B cell (primary cell): ENCODE measurements at regions not wholly inside any gene's neighbourhood (a gene's known extent, or its start where the extent isn't known, plus 50 kb on each side); places are given as distances from the start of the nearest gene placed in this dataset.

ENCODE experiments used
- ATAC-seq: fragments of 200-7000 bp; cut with Tn5 transposase; one replicate; pipeline ENCODE4 v1.10.0; 2021; ENCODE audit warnings: low read depth, mild to moderate bottlenecking, moderate number of reproducible peaks, moderate library complexity
- CTCF ChIA-PET: fragments of 350-600 bp; sonication (Branson Sonifier 250); formaldehyde crosslinking; loops from one replicate; lab custom pipeline; 2021; ENCODE audit warnings: antibody characterized with exemption, inconsistent platforms; lab: Charles Lee
- POLR2A ChIA-PET: fragments of 350-600 bp; sonication (Branson Sonifier 250); formaldehyde crosslinking; loops from one replicate; lab custom pipeline; 2021; ENCODE audit warnings: antibody characterized with exemption; lab: Charles Lee
- DNase-seq: peaks from one replicate; pipeline ENCODE4 v3.0.0; 2013
- H2AFZ ChIP-seq: 2 replicates; pipeline ENCODE4 v1.6.1; 2012; ENCODE audit warnings: mild to moderate bottlenecking, low read depth, low read length; ENCODE audit not compliant: insufficient read depth, poor library complexity, severe bottlenecking
- H3K27ac ChIP-seq, 2 donors: 1 replicate in 1 of 2; 2 replicates in 1 of 2; pipeline ENCODE4 v1.5.1; 2012 to 2013; ENCODE audit warnings: low read length in 2 of 2, mild to moderate bottlenecking in 2 of 2, moderate library complexity in 1 of 2
- H3K27me3 ChIP-seq, 4 experiments: fragments of 200-600 bp in 1 of 4; sonication (generic) in 1 of 4; replicated peaks in 1 of 4; 1 replicate in 2 of 4; 2 replicates in 2 of 4; pipeline versions ENCODE4 v1.6.1 to v1.7.0; 2013 to 2016; ENCODE audit warnings: low read length in 3 of 4, mild to moderate bottlenecking in 2 of 4, mixed read lengths in 1 of 4, moderate library complexity in 1 of 4; ENCODE audit not compliant: insufficient read depth in 4 of 4, control insufficient read depth in 3 of 4; ENCODE audit errors: control extremely low read depth in 1 of 4
- H3K36me3 ChIP-seq, 2 experiments: replicated peaks in 1 of 2; 1 replicate in 1 of 2; 2 replicates in 1 of 2; pipeline versions ENCODE4 v1.6.1 to v1.7.1; 2013; ENCODE audit warnings: low read length in 1 of 2; ENCODE audit not compliant: insufficient read depth in 2 of 2, control insufficient read depth in 1 of 2; ENCODE audit errors: control extremely low read depth in 1 of 2, extremely low read depth in 1 of 2
- H3K4me1 ChIP-seq, 2 donors: fragments of 200-600 bp in 1 of 2; sonication (generic) in 1 of 2; 1 replicate in 1 of 2; 2 replicates in 1 of 2; pipeline versions ENCODE4 v1.5.1 to v1.6.1; 2013 to 2017; ENCODE audit warnings: low read length in 2 of 2; ENCODE audit not compliant: control insufficient read depth in 2 of 2, insufficient read depth in 2 of 2
- H3K4me2 ChIP-seq: replicated peaks from 2 replicates; pipeline ENCODE3; 2012; ENCODE audit warnings: mild to moderate bottlenecking, low read depth, low read length; ENCODE audit not compliant: poor library complexity, severe bottlenecking
- H3K4me3 ChIP-seq, 5 experiments: fragments of 200-600 bp in 1 of 5; sonication (generic) in 1 of 5; 1 replicate in 3 of 5; 2 replicates in 2 of 5; pipeline versions ENCODE4 v1.5.1 to v1.7.0; 2011 to 2016; ENCODE audit warnings: low read length in 4 of 5, mild to moderate bottlenecking in 4 of 5, low read depth in 2 of 5, control low read depth in 1 of 5, moderate library complexity in 1 of 5; ENCODE audit not compliant: insufficient read depth in 1 of 5; ENCODE audit errors: control extremely low read depth in 1 of 5, extremely low read depth in 1 of 5
- H3K79me2 ChIP-seq: fragments of 200-600 bp; sonication (generic); one replicate; pipeline ENCODE4 v1.6.0; 2016; ENCODE audit warnings: low read length; ENCODE audit not compliant: control insufficient read depth, insufficient read depth
- H3K9ac ChIP-seq: fragments of 200-600 bp; sonication (generic); 2 replicates; pipeline ENCODE4 v1.6.1; 2017; ENCODE audit warnings: mild to moderate bottlenecking, low read length, moderate library complexity
- H3K9me3 ChIP-seq, 3 donors: one replicate each; pipeline versions ENCODE4 v1.6.1 to v1.7.1; 2013; ENCODE audit warnings: low read length in 2 of 3; ENCODE audit not compliant: control insufficient read depth in 2 of 3, insufficient read depth in 1 of 3; ENCODE audit errors: control extremely low read depth in 1 of 3
- H4K20me1 ChIP-seq: 2 replicates; pipeline ENCODE4 v1.6.0; 2012; ENCODE audit warnings: mild to moderate bottlenecking, low read length; ENCODE audit not compliant: insufficient read depth, control insufficient read depth, poor library complexity, severe bottlenecking
- H3K27ac Mint-ChIP-seq: one replicate; pipeline ENCODE4 v1.8.0; 2021; ENCODE audit warnings: mixed read lengths
- H3K27me3 Mint-ChIP-seq: one replicate; pipeline ENCODE4 v1.8.0; 2021; ENCODE audit warnings: mixed read lengths
- H3K4me1 Mint-ChIP-seq: one replicate; pipeline ENCODE4 v1.8.0; 2021; ENCODE audit warnings: mixed read lengths
- H3K4me3 Mint-ChIP-seq: one replicate; pipeline ENCODE4 v1.8.0; 2021; ENCODE audit warnings: mixed read lengths
- H3K9me3 Mint-ChIP-seq: one replicate; pipeline ENCODE4 v1.8.0; 2022; ENCODE audit warnings: mixed read lengths; ENCODE audit not compliant: insufficient read depth
- CTCF ChIP-seq: fragments of 200-600 bp; IDR thresholded peaks from one replicate; pipeline ENCODE4 v1.8.0; 2022; ENCODE audit warnings: antibody characterized with exemption, mild to moderate bottlenecking
- EZH2 ChIP-seq: IDR thresholded peaks from 2 replicates; pipeline ENCODE4 v1.6.1; 2012; ENCODE audit warnings: borderline replicate concordance, low read depth, mild to moderate bottlenecking, moderate library complexity, low read length; ENCODE audit not compliant: insufficient read depth, poor library complexity, severe bottlenecking
- WGBS: methylation state at CpG from one replicate; pipeline ENCODE4 v1.1.5; 2013; ENCODE audit warnings: missing lambda C conversion rate; ENCODE audit not compliant: insufficient coverage; 5-methylcytosine and 5-hydroxymethylcytosine counted together
- intact Hi-C: fragments of 100-400 bp; cut with micrococcal nuclease; formaldehyde crosslinking; loops from one replicate; pipeline ENCODE4 v1.10.0; 2022

GRCh38 chr10:43865265-43866135 is 216.8 kb upstream of the ZNF32 start:
- H3K27ac Mint-ChIP-seq = no peak overlapping the region
- H3K9ac ChIP-seq = no peak overlapping the region
- H4K20me1 ChIP-seq = no peaks in the 10 kb centered on the region
- H3K27me3 Mint-ChIP-seq = peaks cover 4% of the 10 kb centered on the region
- H3K4me2 ChIP-seq = no peak overlapping the region
- H3K27ac ChIP-seq = no peak overlapping the region
- H3K9me3 ChIP-seq = peaks cover 0 to 5% (median 0%) of the 10 kb centered on the region in 3 donors
- no peak overlapping the region for H2AFZ ChIP-seq
- no peaks in the 10 kb centered on the region for H3K27me3 ChIP-seq
- TF ChIP-seq CTCF (no peak), EZH2 (no peak)
- H3K9me3 Mint-ChIP-seq = no peaks in the 10 kb centered on the region
- ChIA-PET POLR2A (no interaction called here), CTCF (no interaction called here)
- no peaks in the 10 kb centered on the region for H3K79me2 ChIP-seq
- no peak overlapping the region for H3K4me3 Mint-ChIP-seq
- intact Hi-C loops = no loop called here
- ATAC-seq (no peak), DNase-seq (no peak)
- no peak overlapping the region for H3K4me3 ChIP-seq
- H3K4me1 ChIP-seq = no peaks in the 10 kb centered on the region
- no peaks in the 10 kb centered on the region for H3K4me1 Mint-ChIP-seq
- WGBS = 94% methylated on average over 13 of the region's 13 CpGs
- H3K36me3 ChIP-seq = no peaks in the 10 kb centered on the region

- ChIA-PET POLR2A (no interaction called here), CTCF (no interaction called here)
- no peak overlapping the region for H3K4me3 Mint-ChIP-seq
- ATAC-seq (no peak), DNase-seq (no peak)
- no peaks in the 10 kb centered on the region for H3K36me3 ChIP-seq
- intact Hi-C loops = no loop called here
- no peak overlapping the region for H3K4me3 ChIP-seq
- no peak overlapping the region for H2AFZ ChIP-seq
- H3K27me3 ChIP-seq = no peaks in the 10 kb centered on the region
- H3K27me3 Mint-ChIP-seq = peaks cover 4% of the 10 kb centered on the region
- no peak overlapping the region for H3K4me2 ChIP-seq
- H3K9me3 Mint-ChIP-seq = no peaks in the 10 kb centered on the region
- no peak overlapping the region for H3K27ac ChIP-seq
- TF ChIP-seq EZH2 = no peak
- no peak for TF ChIP-seq CTCF
- 94% methylated on average over 5 of the region's 6 CpGs for WGBS
- H3K9ac ChIP-seq = no peak overlapping the region
- H3K4me1 ChIP-seq = no peaks in the 10 kb centered on the region
- H3K79me2 ChIP-seq = no peaks in the 10 kb centered on the region
- H3K4me1 Mint-ChIP-seq = no peaks in the 10 kb centered on the region
- H4K20me1 ChIP-seq = no peaks in the 10 kb centered on the region
- H3K27ac Mint-ChIP-seq = no peak overlapping the region
- peaks cover 0 to 5% (median 0%) of the 10 kb centered on the region in 3 donors for H3K9me3 ChIP-seq
Measured at GRCh38 chr10:43864656-43865055, 216.0 kb upstream of the ZNF32 start.
